Stomach (tissue), 4 donors: ENCODE measurements at regions not wholly inside any gene's neighbourhood (a gene's known extent, or its start where the extent isn't known, plus 50 kb on each side); places are given as distances from the start of the nearest gene placed in this dataset.

Source experiments
- POLR2A ChIP-seq, 4 donors: fragments of 450-650 bp; IDR thresholded peaks; one replicate each; pipeline ENCODE4 v1.6.1; 2016; ENCODE audit warnings: antibody characterized with exemption in 4 of 4, control low read depth in 2 of 4, mild to moderate bottlenecking in 1 of 4, moderate library complexity in 1 of 4
- POLR2AphosphoS5 ChIP-seq, 3 donors: sonication (generic); formaldehyde crosslinking; IDR thresholded peaks; one replicate each; pipeline ENCODE4 v1.6.1; 2016; ENCODE audit warnings: antibody characterized with exemption in 3 of 3
- TF ChIP-seq, protein P1 (sequence below), 7 experiments: fragments of 450-650 bp in 4 of 7; fragments of 200-600 bp in 3 of 7; sonication (generic) in 3 of 7; IDR thresholded peaks; one replicate each; pipeline ENCODE4 v1.5.1; 2016 to 2019; ENCODE audit warnings: antibody characterized with exemption in 7 of 7, control low read depth in 2 of 7, mild to moderate bottlenecking in 1 of 7

DNA sequence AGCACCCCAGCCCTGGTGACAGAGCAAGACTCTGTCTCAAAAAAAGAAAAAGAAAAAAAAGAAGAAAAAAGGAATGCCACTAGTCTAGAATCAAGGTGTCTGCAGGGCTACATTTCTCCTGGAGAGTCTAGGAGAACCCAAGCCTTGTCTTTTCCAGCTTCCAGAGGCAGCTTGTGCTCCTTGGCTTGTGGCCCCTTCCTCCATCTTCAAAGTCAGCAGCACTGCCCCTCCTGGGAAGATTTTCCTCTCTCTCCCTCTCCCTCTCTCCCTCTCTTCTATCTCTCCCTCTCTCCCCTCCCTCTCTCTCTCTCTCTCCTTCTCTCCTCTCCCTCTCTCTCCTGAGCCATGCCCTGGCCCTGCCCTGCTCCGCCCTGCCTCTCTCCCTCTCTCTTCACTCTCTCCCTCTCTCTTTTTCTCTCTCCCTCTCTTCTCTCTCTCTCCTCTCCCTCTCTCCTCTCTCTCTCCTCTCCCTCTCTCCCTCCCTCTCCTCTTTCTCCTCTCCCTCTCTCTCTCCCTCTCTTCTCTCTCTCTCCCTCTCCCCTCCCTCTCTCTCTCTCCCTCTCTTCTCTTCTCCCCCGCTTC lies 97.7 kb upstream of the FGF3 start:
- TF ChIP-seq POLR2AphosphoS5 (IDR thresholded peaks at IDR 0.05) (no peak), POLR2A (IDR thresholded peaks at IDR 0.05) (no peak)
- TF ChIP-seq, protein P1, sequence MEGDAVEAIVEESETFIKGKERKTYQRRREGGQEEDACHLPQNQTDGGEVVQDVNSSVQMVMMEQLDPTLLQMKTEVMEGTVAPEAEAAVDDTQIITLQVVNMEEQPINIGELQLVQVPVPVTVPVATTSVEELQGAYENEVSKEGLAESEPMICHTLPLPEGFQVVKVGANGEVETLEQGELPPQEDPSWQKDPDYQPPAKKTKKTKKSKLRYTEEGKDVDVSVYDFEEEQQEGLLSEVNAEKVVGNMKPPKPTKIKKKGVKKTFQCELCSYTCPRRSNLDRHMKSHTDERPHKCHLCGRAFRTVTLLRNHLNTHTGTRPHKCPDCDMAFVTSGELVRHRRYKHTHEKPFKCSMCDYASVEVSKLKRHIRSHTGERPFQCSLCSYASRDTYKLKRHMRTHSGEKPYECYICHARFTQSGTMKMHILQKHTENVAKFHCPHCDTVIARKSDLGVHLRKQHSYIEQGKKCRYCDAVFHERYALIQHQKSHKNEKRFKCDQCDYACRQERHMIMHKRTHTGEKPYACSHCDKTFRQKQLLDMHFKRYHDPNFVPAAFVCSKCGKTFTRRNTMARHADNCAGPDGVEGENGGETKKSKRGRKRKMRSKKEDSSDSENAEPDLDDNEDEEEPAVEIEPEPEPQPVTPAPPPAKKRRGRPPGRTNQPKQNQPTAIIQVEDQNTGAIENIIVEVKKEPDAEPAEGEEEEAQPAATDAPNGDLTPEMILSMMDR (IDR thresholded peaks at IDR 0.05), result no peak
